ENCODE measurements at regions not wholly inside any gene's neighbourhood (a gene's known extent, or its start where the extent isn't known, plus 50 kb on each side); places are given as distances from the start of the nearest gene placed in this dataset.

DNA sequence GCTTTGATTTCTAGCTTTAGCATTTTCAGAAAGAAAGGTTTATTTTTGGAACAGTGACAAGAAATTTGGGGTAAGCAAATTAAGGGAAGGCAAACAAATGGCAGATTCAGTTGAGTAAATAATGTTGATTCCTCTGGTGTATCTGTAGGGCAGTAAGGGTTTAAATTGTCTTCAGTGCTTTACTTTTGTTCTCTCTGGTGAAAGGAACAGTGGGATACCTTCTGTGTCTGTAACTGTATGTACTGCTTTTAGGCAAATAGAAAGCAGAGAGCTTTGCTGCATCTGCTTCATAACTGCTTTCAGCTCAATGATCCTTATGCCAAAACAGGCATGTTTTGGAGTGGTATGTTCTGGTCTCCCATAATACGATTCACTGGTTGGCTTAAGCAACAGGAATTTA is 932.1 kb upstream of the SLIT2 start:
- no CpG with 5 or more reads among the region's 1 CpG for WGBS (ENCODE audit: extremely low coverage, insufficient coverage, insufficient read length)
- H3K23ac ChIP-seq (ENCODE audit: low read length) = no peak overlapping the region
- H3K4ac ChIP-seq (ENCODE audit: low read depth, low read length) = no peak overlapping the region
- H3K27me3 ChIP-seq (ENCODE audit: insufficient read depth, low read length) = no peaks in the 10 kb centered on the region
- H3K9me3 ChIP-seq (ENCODE audit: insufficient read depth, low read depth, low read length) = no peaks in the 10 kb centered on the region
- no peak overlapping the region for H3K4me3 ChIP-seq (ENCODE audit: low read depth, low read length)
- no peak overlapping the region for H4K12ac ChIP-seq (ENCODE audit: low read depth, low read length)
- no peak overlapping the region for H2BK12ac ChIP-seq (ENCODE audit: low read length)
- no peak overlapping the region for H3K4me2 ChIP-seq (ENCODE audit: low read length)
- no peak overlapping the region for H2AFZ ChIP-seq (ENCODE audit: insufficient read depth, low read length, poor library complexity)
- H3K79me1 ChIP-seq (ENCODE audit: low read length) = peaks cover 2% of the 10 kb centered on the region
- no peak overlapping the region for H3K14ac ChIP-seq (ENCODE audit: low read length)
- H4K8ac ChIP-seq (ENCODE audit: low read depth, low read length) = no peak overlapping the region
- DNase-seq = no peak
- H3K4me1 ChIP-seq (ENCODE audit: control insufficient read depth in 1 of 2, insufficient read depth in 2 of 2, low read length in 2 of 2) = no peaks in the 10 kb centered on the region
- no peak overlapping the region for H3K27ac ChIP-seq (ENCODE audit: low read depth, low read length)
- no peak overlapping the region for H3K9ac ChIP-seq (ENCODE audit: low read length)
- H4K91ac ChIP-seq (ENCODE audit: low read depth, low read length) = no peak overlapping the region
- H2AK5ac ChIP-seq (ENCODE audit: low read length) = no peak overlapping the region
- H2BK120ac ChIP-seq (ENCODE audit: insufficient read depth, low read length, poor library complexity) = no peak overlapping the region
- H2BK5ac ChIP-seq (ENCODE audit: low read depth, low read length, poor library complexity) = no peak overlapping the region
- H3K79me2 ChIP-seq (ENCODE audit: control insufficient read depth, insufficient read depth, low read length, poor library complexity) = no peaks in the 10 kb centered on the region
- H3K18ac ChIP-seq (ENCODE audit: low read length) = no peak overlapping the region
- no peaks in the 10 kb centered on the region for H3K36me3 ChIP-seq (ENCODE audit: control insufficient read depth in 1 of 2, insufficient read depth in 2 of 2, low read length in 2 of 2)

DNA sequence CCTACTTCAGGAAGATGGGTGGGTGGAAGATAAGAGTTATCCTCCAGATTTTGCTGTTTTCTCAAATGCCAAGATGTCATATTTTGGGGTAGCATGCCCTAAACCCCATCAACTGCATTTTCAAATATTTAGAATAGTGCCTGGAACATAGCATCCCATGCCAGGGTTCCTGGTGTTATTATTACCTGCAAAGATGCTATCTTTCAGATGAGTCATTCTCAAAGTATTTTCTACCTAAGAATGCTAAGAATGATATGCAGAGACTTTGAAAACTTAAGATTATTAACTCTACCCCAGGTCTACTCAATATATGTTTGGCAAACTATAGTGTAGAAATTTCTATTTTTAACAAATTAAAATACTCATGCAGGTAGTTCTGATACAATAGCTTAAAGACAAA is 934.3 kb upstream of the SLIT2 start:
- H3K4ac ChIP-seq (ENCODE audit: low read depth, low read length) = no peak overlapping the region
- no peaks in the 10 kb centered on the region for H3K27me3 ChIP-seq (ENCODE audit: insufficient read depth, low read length)
- H2BK120ac ChIP-seq (ENCODE audit: insufficient read depth, low read length, poor library complexity) = no peak overlapping the region
- H2BK12ac ChIP-seq (ENCODE audit: low read length) = no peak overlapping the region
- DNase-seq = peak in 1 of 2 donors; percentile 31
- no peaks in the 10 kb centered on the region for H3K36me3 ChIP-seq (ENCODE audit: control insufficient read depth in 1 of 2, insufficient read depth in 2 of 2, low read length in 2 of 2)
- H3K9me3 ChIP-seq (ENCODE audit: insufficient read depth, low read depth, low read length) = no peaks in the 10 kb centered on the region
- no peak overlapping the region for H3K9ac ChIP-seq (ENCODE audit: low read length)
- H2AFZ ChIP-seq (ENCODE audit: insufficient read depth, low read length, poor library complexity) = no peak overlapping the region
- H2BK5ac ChIP-seq (ENCODE audit: low read depth, low read length, poor library complexity) = no peak overlapping the region
- no peaks in the 10 kb centered on the region for H3K4me1 ChIP-seq (ENCODE audit: control insufficient read depth in 1 of 2, insufficient read depth in 2 of 2, low read length in 2 of 2)
- H2AK5ac ChIP-seq (ENCODE audit: low read length) = no peak overlapping the region
- H3K4me3 ChIP-seq (ENCODE audit: low read depth, low read length) = no peak overlapping the region
- H3K4me2 ChIP-seq (ENCODE audit: low read length) = no peak overlapping the region
- peaks cover 2% of the 10 kb centered on the region for H3K79me1 ChIP-seq (ENCODE audit: low read length)
- no peaks in the 10 kb centered on the region for H3K79me2 ChIP-seq (ENCODE audit: control insufficient read depth, insufficient read depth, low read length, poor library complexity)
- H4K12ac ChIP-seq (ENCODE audit: low read depth, low read length) = no peak overlapping the region
- no peak overlapping the region for H4K91ac ChIP-seq (ENCODE audit: low read depth, low read length)
- no peak overlapping the region for H4K8ac ChIP-seq (ENCODE audit: low read depth, low read length)
- no peak overlapping the region for H3K18ac ChIP-seq (ENCODE audit: low read length)
- no peak overlapping the region for H3K27ac ChIP-seq (ENCODE audit: low read depth, low read length)
- no peak overlapping the region for H3K23ac ChIP-seq (ENCODE audit: low read length)
- no peak overlapping the region for H3K14ac ChIP-seq (ENCODE audit: low read length)

DNA sequence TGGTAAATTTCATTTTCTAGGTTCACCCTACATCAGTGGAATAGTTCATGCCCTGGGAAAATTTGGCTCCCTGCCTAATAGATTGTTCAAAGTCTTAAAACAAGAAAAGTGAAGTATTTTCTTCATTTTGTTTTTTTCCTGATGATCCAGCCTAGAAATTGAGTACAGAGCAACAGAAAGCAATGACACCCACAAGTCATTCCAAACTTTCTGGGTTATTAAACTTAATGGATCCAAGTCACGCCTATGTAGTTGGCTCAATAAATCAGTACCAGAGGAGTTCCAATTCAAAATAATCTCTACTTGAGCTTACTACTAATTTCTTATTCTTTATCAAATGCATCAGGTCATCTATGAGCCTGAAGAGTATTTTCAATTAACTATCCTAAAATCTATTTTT is 937.6 kb upstream of the SLIT2 start:
- Histone ChIP-seq H3K4me2 (ENCODE audit: low read length) (no peak overlapping the region), H4K12ac (ENCODE audit: low read depth, low read length) (no peak overlapping the region), H3K18ac (ENCODE audit: low read length) (no peak overlapping the region), H2AK5ac (ENCODE audit: low read length) (no peak overlapping the region), H3K9me3 (ENCODE audit: insufficient read depth, low read depth, low read length) (no peaks in the 10 kb centered on the region), H2BK120ac (ENCODE audit: insufficient read depth, low read length, poor library complexity) (no peak overlapping the region), H4K91ac (ENCODE audit: low read depth, low read length) (no peak overlapping the region), H3K23ac (ENCODE audit: low read length) (no peak overlapping the region), H2BK12ac (ENCODE audit: low read length) (no peak overlapping the region), H3K14ac (ENCODE audit: low read length) (no peak overlapping the region), H3K4me1 (ENCODE audit: control insufficient read depth in 1 of 2, insufficient read depth in 2 of 2, low read length in 2 of 2) (no peaks in the 10 kb centered on the region), H4K8ac (ENCODE audit: low read depth, low read length) (no peak overlapping the region), H3K36me3 (ENCODE audit: control insufficient read depth in 1 of 2, insufficient read depth in 2 of 2, low read length in 2 of 2) (no peaks in the 10 kb centered on the region), H3K4me3 (ENCODE audit: low read depth, low read length) (no peak overlapping the region), H2AFZ (ENCODE audit: insufficient read depth, low read length, poor library complexity) (no peak overlapping the region), H3K9ac (ENCODE audit: low read length) (no peak overlapping the region), H3K27me3 (ENCODE audit: insufficient read depth, low read length) (no peaks in the 10 kb centered on the region), H3K79me2 (ENCODE audit: control insufficient read depth, insufficient read depth, low read length, poor library complexity) (no peaks in the 10 kb centered on the region), H3K4ac (ENCODE audit: low read depth, low read length) (no peak overlapping the region), H3K79me1 (ENCODE audit: low read length) (peaks cover 2% of the 10 kb centered on the region), H3K27ac (ENCODE audit: low read depth, low read length) (no peak overlapping the region), H2BK5ac (ENCODE audit: low read depth, low read length, poor library complexity) (no peak overlapping the region)
- DNase-seq = no peak
- no CpG with 5 or more reads among the region's 1 CpG for WGBS (ENCODE audit: extremely low coverage, insufficient coverage, insufficient read length)

DNA sequence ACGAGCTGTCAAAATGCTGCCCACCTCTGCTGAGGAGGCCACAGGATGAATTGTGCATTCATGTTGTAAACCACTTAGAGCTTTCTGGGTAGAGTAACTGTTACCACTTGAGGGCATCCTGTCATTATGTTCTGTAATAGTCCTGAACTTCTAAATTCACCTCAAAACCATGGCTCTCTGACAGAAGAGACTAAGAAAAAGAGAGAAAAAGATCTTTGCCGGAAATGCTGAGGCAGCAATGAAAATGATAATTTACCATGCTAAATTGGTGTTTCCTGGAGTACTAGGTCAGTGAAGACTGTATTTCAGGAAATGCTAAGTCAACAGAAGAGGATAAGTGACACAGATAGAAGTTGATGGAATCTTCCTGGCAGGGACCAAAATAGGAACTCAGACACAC is 942.3 kb upstream of the SLIT2 start:
- Histone ChIP-seq H2BK5ac (ENCODE audit: low read depth, low read length, poor library complexity) (no peak overlapping the region), H3K27me3 (ENCODE audit: insufficient read depth, low read length) (no peaks in the 10 kb centered on the region), H2AFZ (ENCODE audit: insufficient read depth, low read length, poor library complexity) (no peak overlapping the region), H3K4me1 (ENCODE audit: control insufficient read depth in 1 of 2, insufficient read depth in 2 of 2, low read length in 2 of 2) (no peaks in the 10 kb centered on the region), H3K36me3 (ENCODE audit: control insufficient read depth in 1 of 2, insufficient read depth in 2 of 2, low read length in 2 of 2) (no peaks in the 10 kb centered on the region), H3K14ac (ENCODE audit: low read length) (no peak overlapping the region), H3K18ac (ENCODE audit: low read length) (no peak overlapping the region), H2AK5ac (ENCODE audit: low read length) (no peak overlapping the region), H3K4me2 (ENCODE audit: low read length) (no peak overlapping the region), H2BK120ac (ENCODE audit: insufficient read depth, low read length, poor library complexity) (no peak overlapping the region), H3K23ac (ENCODE audit: low read length) (no peak overlapping the region), H4K12ac (ENCODE audit: low read depth, low read length) (no peak overlapping the region), H3K4ac (ENCODE audit: low read depth, low read length) (no peak overlapping the region), H2BK12ac (ENCODE audit: low read length) (no peak overlapping the region), H3K27ac (ENCODE audit: low read depth, low read length) (no peak overlapping the region), H3K79me1 (ENCODE audit: low read length) (no peaks in the 10 kb centered on the region), H3K9me3 (ENCODE audit: insufficient read depth, low read depth, low read length) (no peaks in the 10 kb centered on the region), H3K79me2 (ENCODE audit: control insufficient read depth, insufficient read depth, low read length, poor library complexity) (no peaks in the 10 kb centered on the region), H4K8ac (ENCODE audit: low read depth, low read length) (no peak overlapping the region), H4K91ac (ENCODE audit: low read depth, low read length) (no peak overlapping the region), H3K9ac (ENCODE audit: low read length) (no peak overlapping the region), H3K4me3 (ENCODE audit: low read depth, low read length) (no peak overlapping the region)
- no peak for DNase-seq
- WGBS (ENCODE audit: extremely low coverage, insufficient coverage, insufficient read length) = no CpG with 5 or more reads among the region's 2 CpGs

DNA sequence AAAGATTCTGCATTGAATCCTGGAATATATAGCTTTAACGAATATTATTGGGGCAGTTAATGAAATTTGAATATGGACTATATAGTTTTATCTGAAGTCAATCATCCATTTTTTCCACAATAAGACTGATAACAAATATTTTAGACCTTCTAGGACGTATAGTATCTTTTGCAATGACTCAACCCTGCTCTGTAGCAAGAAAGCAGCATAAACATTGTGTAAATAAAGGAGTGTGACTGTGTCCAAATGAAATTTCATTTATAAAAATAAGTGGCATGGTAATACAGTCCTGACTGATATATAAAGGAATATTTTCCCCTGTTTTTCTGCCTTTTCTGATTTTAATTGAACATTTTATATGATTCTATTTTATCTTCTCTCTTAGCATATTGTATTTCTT is 947.7 kb upstream of the SLIT2 start:
- Histone ChIP-seq H2BK12ac (ENCODE audit: low read length) (no peak overlapping the region), H3K79me1 (ENCODE audit: low read length) (no peaks in the 10 kb centered on the region), H3K4me2 (ENCODE audit: low read length) (no peak overlapping the region), H2AFZ (ENCODE audit: insufficient read depth, low read length, poor library complexity) (no peak overlapping the region), H3K4me1 (ENCODE audit: control insufficient read depth in 1 of 2, insufficient read depth in 2 of 2, low read length in 2 of 2) (no peaks in the 10 kb centered on the region), H3K79me2 (ENCODE audit: control insufficient read depth, insufficient read depth, low read length, poor library complexity) (no peaks in the 10 kb centered on the region), H3K4me3 (ENCODE audit: low read depth, low read length) (no peak overlapping the region), H3K18ac (ENCODE audit: low read length) (no peak overlapping the region), H2BK5ac (ENCODE audit: low read depth, low read length, poor library complexity) (no peak overlapping the region), H3K4ac (ENCODE audit: low read depth, low read length) (no peak overlapping the region), H4K12ac (ENCODE audit: low read depth, low read length) (no peak overlapping the region), H3K27ac (ENCODE audit: low read depth, low read length) (no peak overlapping the region), H3K9ac (ENCODE audit: low read length) (no peak overlapping the region), H3K14ac (ENCODE audit: low read length) (no peak overlapping the region), H3K9me3 (ENCODE audit: insufficient read depth, low read depth, low read length) (no peaks in the 10 kb centered on the region), H4K8ac (ENCODE audit: low read depth, low read length) (no peak overlapping the region), H2AK5ac (ENCODE audit: low read length) (no peak overlapping the region), H4K91ac (ENCODE audit: low read depth, low read length) (no peak overlapping the region), H3K36me3 (ENCODE audit: control insufficient read depth in 1 of 2, insufficient read depth in 2 of 2, low read length in 2 of 2) (no peaks in the 10 kb centered on the region), H2BK120ac (ENCODE audit: insufficient read depth, low read length, poor library complexity) (no peak overlapping the region), H3K27me3 (ENCODE audit: insufficient read depth, low read length) (no peaks in the 10 kb centered on the region), H3K23ac (ENCODE audit: low read length) (no peak overlapping the region)
- no CpG with 5 or more reads among the region's 2 CpGs for WGBS (ENCODE audit: extremely low coverage, insufficient coverage, insufficient read length)
- no peak for DNase-seq
